HEK293 (cell line): ENCODE measurements at regions not wholly inside any gene's neighbourhood (a gene's known extent, or its start where the extent isn't known, plus 50 kb on each side); places are given as distances from the start of the nearest gene placed in this dataset.

Source experiments
- CTCF ChIA-PET: fragments of 350-600 bp; formaldehyde crosslinking; extraction: SDS; loops from one replicate; lab custom pipeline; 2021; ENCODE audit warnings: antibody characterized with exemption; lab: Yijun Ruan, JAX
- POLR2A ChIA-PET: fragments of 300-600 bp; formaldehyde crosslinking; extraction: SDS; loops from one replicate; lab custom pipeline; 2020; ENCODE audit warnings: antibody characterized with exemption, inconsistent platforms; lab: Yijun Ruan, JAX
- H3K27ac ChIP-seq: fragments of 200-500 bp; sonication (Bioruptor generic); 2 replicates; pipeline ENCODE4 v1.5.1; 2014; ENCODE audit warnings: low read depth, low read length, control low read depth, inconsistent platforms; ENCODE audit errors: extremely low read depth
- H3K36me3 ChIP-seq, 2 experiments: fragments of 200-500 bp in 1 of 2; sonication (Bioruptor generic) in 1 of 2; 1 replicate in 1 of 2; 2 replicates in 1 of 2; pipeline ENCODE4 v1.5.1; 2014 to 2017; ENCODE audit warnings: inconsistent platforms in 2 of 2, low read length in 2 of 2; ENCODE audit not compliant: control insufficient read depth in 2 of 2, insufficient read depth in 1 of 2
- H3K4me1 ChIP-seq: fragments of 200-500 bp; sonication (Bioruptor generic); 2 replicates; pipeline ENCODE4 v1.5.1; 2014; ENCODE audit warnings: mild to moderate bottlenecking, low read length, inconsistent platforms; ENCODE audit not compliant: control insufficient read depth, insufficient read depth
- H3K4me3 ChIP-seq: 2 replicates; pipeline ENCODE4 v1.5.1; 2011; ENCODE audit warnings: low read depth, mild to moderate bottlenecking, control low read depth, low read length, moderate library complexity
- H3K9me3 ChIP-seq: fragments of 200-500 bp; sonication (Bioruptor generic); 2 replicates; pipeline ENCODE4 v1.5.1; 2014; ENCODE audit warnings: low read depth, low read length, inconsistent platforms; ENCODE audit not compliant: control insufficient read depth, insufficient read depth
- CTCF ChIP-seq: fragments of 450-650 bp; formaldehyde crosslinking; IDR thresholded peaks from 2 replicates; pipeline ENCODE4 v1.5.1; 2016; ENCODE audit warnings: missing biosample characterization, missing genetic modification characterization
- GLI4 ChIP-seq: fragments of 450-650 bp; formaldehyde crosslinking; IDR thresholded peaks from 2 replicates; pipeline ENCODE4 v1.5.1; 2016; ENCODE audit warnings: missing biosample characterization, missing genetic modification characterization
- IKZF3 ChIP-seq: fragments of 450-650 bp; IDR thresholded peaks from 2 replicates; pipeline ENCODE4 v1.5.0; 2018; ENCODE audit warnings: missing biosample characterization, mild to moderate bottlenecking, missing genetic modification characterization, moderate library complexity
- KLF10 ChIP-seq: fragments of 450-650 bp; IDR thresholded peaks from 2 replicates; pipeline ENCODE4 v1.5.1; 2018; ENCODE audit warnings: missing biosample characterization, mild to moderate bottlenecking, missing genetic modification characterization
- KLF9 ChIP-seq: fragments of 450-650 bp; formaldehyde crosslinking; IDR thresholded peaks from 2 replicates; pipeline ENCODE4 v1.5.1; 2016; ENCODE audit warnings: missing biosample characterization, missing genetic modification characterization, low read depth
- MEIS1 ChIP-seq: sonication (generic); formaldehyde crosslinking; IDR thresholded peaks from 2 replicates; pipeline ENCODE4 v1.8.1; 2022; ENCODE audit warnings: missing genetic modification reagents, mild to moderate bottlenecking, borderline replicate concordance
- YY1 ChIP-seq: fragments of 450-650 bp; formaldehyde crosslinking; IDR thresholded peaks from 2 replicates; pipeline ENCODE4 v1.5.1; 2018; ENCODE audit warnings: missing biosample characterization, missing genetic modification characterization
- ZNF132 ChIP-seq: fragments of 450-650 bp; formaldehyde crosslinking; IDR thresholded peaks from 2 replicates; pipeline ENCODE4 v1.5.1; 2017; ENCODE audit warnings: missing biosample characterization, missing genetic modification characterization, borderline replicate concordance
- ZNF214 ChIP-seq: fragments of 450-650 bp; formaldehyde crosslinking; IDR thresholded peaks from 2 replicates; pipeline ENCODE4 v1.5.1; 2017; ENCODE audit warnings: missing biosample characterization, mild to moderate bottlenecking, missing genetic modification characterization, borderline replicate concordance
- ZNF23 ChIP-seq: fragments of 450-650 bp; formaldehyde crosslinking; IDR thresholded peaks from 2 replicates; pipeline ENCODE4 v1.5.1; 2016; ENCODE audit warnings: missing biosample characterization, missing genetic modification characterization, borderline replicate concordance
- ZNF416 ChIP-seq: fragments of 450-650 bp; formaldehyde crosslinking; IDR thresholded peaks from 2 replicates; pipeline ENCODE4 v1.5.1; 2016; ENCODE audit warnings: missing biosample characterization, missing genetic modification characterization
- ZNF530 ChIP-seq: fragments of 450-650 bp; formaldehyde crosslinking; IDR thresholded peaks from 2 replicates; pipeline ENCODE4 v1.5.1; 2016; ENCODE audit warnings: low read depth, missing biosample characterization, missing genetic modification characterization
- ZNF548 ChIP-seq: fragments of 450-650 bp; formaldehyde crosslinking; IDR thresholded peaks from 2 replicates; pipeline ENCODE4 v1.5.1; 2016; ENCODE audit warnings: missing biosample characterization, missing genetic modification characterization
- ZNF549 ChIP-seq: fragments of 450-650 bp; IDR thresholded peaks from 2 replicates; pipeline ENCODE4 v1.5.1; 2018; ENCODE audit warnings: missing biosample characterization, missing genetic modification characterization, mild to moderate bottlenecking, inconsistent platforms, moderate library complexity
- ZNF623 ChIP-seq: fragments of 450-650 bp; formaldehyde crosslinking; IDR thresholded peaks from 2 replicates; pipeline ENCODE4 v1.5.1; 2016; ENCODE audit warnings: missing biosample characterization, missing genetic modification characterization
- ZSCAN4 ChIP-seq: fragments of 450-650 bp; formaldehyde crosslinking; IDR thresholded peaks from 2 replicates; pipeline ENCODE4 v1.5.1; 2017; ENCODE audit warnings: missing biosample characterization, missing genetic modification characterization

- H3K36me3 ChIP-seq: no peaks in the 10 kb centered on the region
- no peak overlapping the region for H3K4me3 ChIP-seq
- POLR2A ChIA-PET: no interaction called here
- H3K4me1 ChIP-seq: no peaks in the 10 kb centered on the region
- H3K27ac ChIP-seq: no peak overlapping the region
- CTCF ChIA-PET: no interaction called here
- TF ChIP-seq YY1 (tag by site-specific recombination): no peak
- TF ChIP-seq, all 188 proteins: peak for 0
- H3K9me3 ChIP-seq: no peaks in the 10 kb centered on the region
Observed at GRCh38 chr20:54897787-54898186, 422.4 kb downstream of the DOK5 start.

- no peaks in the 10 kb centered on the region for H3K36me3 ChIP-seq
- CTCF ChIA-PET: interaction anchor here (0.7 kb wide), 1 partner anchor 46 kb away, joined by 3 read pairs; no protein-coding TSS in a partner anchor
Observed at GRCh38 chr20:54891907-54892306, 416.5 kb downstream of the DOK5 start.

GRCh38 chr20:54879393-54879792 lies 404.0 kb downstream of the DOK5 start:
- TF ChIP-seq MEIS1 (CRISPR knock-in tag): no peak
- TF ChIP-seq GLI4 (tag by site-specific recombination): no peak
- TF ChIP-seq ZNF623: no peak
- no peak for TF ChIP-seq KLF10 (tag by site-specific recombination)

More at GRCh38 chr20:54891907-54892306, 416.5 kb downstream of the DOK5 start:
- no peak overlapping the region for H3K27ac ChIP-seq
- no peaks in the 10 kb centered on the region for H3K4me1 ChIP-seq
- POLR2A ChIA-PET: no interaction called here
- H3K4me3 ChIP-seq: no peak overlapping the region
- TF ChIP-seq KLF9 (no peak), ZNF548 (tag by site-specific recombination) (no peak), ZNF530 (tag by site-specific recombination) (no peak), ZSCAN4 (no peak), CTCF (tag by site-specific recombination) (no peak), ZNF214 (no peak), ZNF416 (tag by site-specific recombination) (no peak), IKZF3 (tag by site-specific recombination) (no peak), ZNF132 (tag by site-specific recombination) (no peak)
- H3K9me3 ChIP-seq: no peaks in the 10 kb centered on the region

GRCh38 chr20:54875307-54875706 lies 399.9 kb downstream of the DOK5 start:
- TF ChIP-seq ZNF549 (tag by site-specific recombination) (no peak), ZNF23 (no peak)
- TF ChIP-seq, all 188 proteins: peak for 0
- Histone ChIP-seq H3K4me1 (no peaks in the 10 kb centered on the region), H3K9me3 (no peaks in the 10 kb centered on the region), H3K4me3 (no peak overlapping the region), H3K36me3 (no peaks in the 10 kb centered on the region), H3K27ac (no peak overlapping the region)
- CTCF ChIA-PET: no interaction called here
- POLR2A ChIA-PET: no interaction called here

More at GRCh38 chr20:54879393-54879792, 404.0 kb downstream of the DOK5 start:
- no peaks in the 10 kb centered on the region for H3K9me3 ChIP-seq
- no peaks in the 10 kb centered on the region for H3K4me1 ChIP-seq
- CTCF ChIA-PET: no interaction called here
- POLR2A ChIA-PET: no interaction called here
- H3K27ac ChIP-seq: no peak overlapping the region
- H3K36me3 ChIP-seq: no peaks in the 10 kb centered on the region
- no peak overlapping the region for H3K4me3 ChIP-seq
